NB4 (cell line): ENCODE measurements at regions not wholly inside any gene's neighbourhood (a gene's known extent, or its start where the extent isn't known, plus 50 kb on each side); places are given as distances from the start of the nearest gene placed in this dataset.

Experiments
- POLR2A ChIP-seq: IDR thresholded peaks from 2 replicates; pipeline ENCODE4 v1.6.1; 2011; ENCODE audit warnings: mild to moderate bottlenecking; ENCODE audit not compliant: insufficient read length; ENCODE audit errors: extremely low read depth
- TF ChIP-seq, protein P1 (sequence below): IDR thresholded peaks from one replicate; pipeline ENCODE4 v1.5.1; 2012; ENCODE audit warnings: low read depth, low read length

DNA sequence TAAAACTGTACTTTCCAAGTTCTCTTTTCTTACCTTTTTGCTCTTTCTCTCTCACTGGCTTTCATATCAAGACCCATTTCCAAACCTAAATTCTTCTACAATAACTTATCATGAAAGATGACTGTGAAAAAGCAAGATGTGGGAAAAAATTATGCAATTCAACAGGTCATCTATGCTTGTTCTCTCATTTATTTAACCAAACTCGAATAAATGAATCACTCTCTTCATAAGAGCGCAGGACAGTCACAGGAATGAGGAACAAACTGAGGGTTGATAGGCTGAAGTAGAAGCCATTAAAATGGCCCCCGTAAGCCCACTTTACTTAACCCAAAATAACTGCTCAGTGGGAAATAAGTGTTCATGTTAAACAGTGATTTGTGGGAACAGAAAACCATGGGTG, 1289.7 kb upstream of the SORCS1 start:
- TF ChIP-seq POLR2A, result no peak
- TF ChIP-seq, protein P1, sequence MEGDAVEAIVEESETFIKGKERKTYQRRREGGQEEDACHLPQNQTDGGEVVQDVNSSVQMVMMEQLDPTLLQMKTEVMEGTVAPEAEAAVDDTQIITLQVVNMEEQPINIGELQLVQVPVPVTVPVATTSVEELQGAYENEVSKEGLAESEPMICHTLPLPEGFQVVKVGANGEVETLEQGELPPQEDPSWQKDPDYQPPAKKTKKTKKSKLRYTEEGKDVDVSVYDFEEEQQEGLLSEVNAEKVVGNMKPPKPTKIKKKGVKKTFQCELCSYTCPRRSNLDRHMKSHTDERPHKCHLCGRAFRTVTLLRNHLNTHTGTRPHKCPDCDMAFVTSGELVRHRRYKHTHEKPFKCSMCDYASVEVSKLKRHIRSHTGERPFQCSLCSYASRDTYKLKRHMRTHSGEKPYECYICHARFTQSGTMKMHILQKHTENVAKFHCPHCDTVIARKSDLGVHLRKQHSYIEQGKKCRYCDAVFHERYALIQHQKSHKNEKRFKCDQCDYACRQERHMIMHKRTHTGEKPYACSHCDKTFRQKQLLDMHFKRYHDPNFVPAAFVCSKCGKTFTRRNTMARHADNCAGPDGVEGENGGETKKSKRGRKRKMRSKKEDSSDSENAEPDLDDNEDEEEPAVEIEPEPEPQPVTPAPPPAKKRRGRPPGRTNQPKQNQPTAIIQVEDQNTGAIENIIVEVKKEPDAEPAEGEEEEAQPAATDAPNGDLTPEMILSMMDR, result no peak
